Retinal pigment epithelial cell (primary cell): ENCODE measurements at regions not wholly inside any gene's neighbourhood (a gene's known extent, or its start where the extent isn't known, plus 50 kb on each side); places are given as distances from the start of the nearest gene placed in this dataset.

Experiments used
- DNase-seq: peaks from one replicate; pipeline ENCODE4 v3.0.0-alpha.2; 2010; ENCODE audit warnings: low read depth
- H3K4me3 ChIP-seq: 2 replicates; pipeline ENCODE4 v1.5.1; 2011; ENCODE audit warnings: mild to moderate bottlenecking, low read length, control low read depth, moderate library complexity
- TF ChIP-seq, protein P1 (sequence below): conservative IDR thresholded peaks from 2 replicates; pipeline ENCODE4 v1.5.1; 2011; ENCODE audit warnings: low read depth, low read length, control low read depth, inconsistent platforms

DNA sequence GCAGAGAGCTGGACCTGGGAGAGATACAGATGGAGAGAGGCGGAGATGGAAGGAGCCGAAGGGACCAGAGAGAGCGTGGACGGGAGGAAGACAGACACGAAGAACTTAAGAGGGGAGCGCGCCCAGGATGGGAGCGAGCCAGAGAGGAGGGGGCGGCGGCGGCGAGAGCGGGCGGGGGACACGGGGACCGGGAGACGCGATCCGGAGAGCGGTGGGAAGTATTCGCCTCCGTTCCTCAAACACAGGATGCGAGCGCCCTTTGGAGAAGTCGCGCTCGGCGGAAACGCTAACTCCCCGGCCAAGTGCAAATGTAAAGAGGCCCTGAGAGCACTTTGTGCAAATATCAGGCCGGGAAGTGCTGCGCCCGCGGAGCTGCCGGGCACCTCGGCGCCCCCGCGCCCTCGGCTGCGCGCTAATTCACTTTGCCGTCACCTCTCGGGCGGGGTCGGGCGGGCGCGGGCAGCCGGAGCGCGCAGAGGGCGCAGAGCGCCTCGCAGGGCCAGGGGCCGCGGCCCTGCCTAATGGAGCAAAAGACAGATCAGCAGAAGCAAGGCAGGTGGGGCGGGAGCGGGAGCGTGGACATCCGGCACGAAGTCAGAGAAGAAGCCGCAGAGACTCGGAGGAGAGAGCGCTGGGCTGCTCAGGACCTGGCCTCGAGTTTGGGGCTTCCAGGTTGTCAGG, 281.2 kb downstream of the RRAGC start:
- no peak overlapping the region for H3K4me3 ChIP-seq
- DNase-seq: no peak
- TF ChIP-seq, protein P1, sequence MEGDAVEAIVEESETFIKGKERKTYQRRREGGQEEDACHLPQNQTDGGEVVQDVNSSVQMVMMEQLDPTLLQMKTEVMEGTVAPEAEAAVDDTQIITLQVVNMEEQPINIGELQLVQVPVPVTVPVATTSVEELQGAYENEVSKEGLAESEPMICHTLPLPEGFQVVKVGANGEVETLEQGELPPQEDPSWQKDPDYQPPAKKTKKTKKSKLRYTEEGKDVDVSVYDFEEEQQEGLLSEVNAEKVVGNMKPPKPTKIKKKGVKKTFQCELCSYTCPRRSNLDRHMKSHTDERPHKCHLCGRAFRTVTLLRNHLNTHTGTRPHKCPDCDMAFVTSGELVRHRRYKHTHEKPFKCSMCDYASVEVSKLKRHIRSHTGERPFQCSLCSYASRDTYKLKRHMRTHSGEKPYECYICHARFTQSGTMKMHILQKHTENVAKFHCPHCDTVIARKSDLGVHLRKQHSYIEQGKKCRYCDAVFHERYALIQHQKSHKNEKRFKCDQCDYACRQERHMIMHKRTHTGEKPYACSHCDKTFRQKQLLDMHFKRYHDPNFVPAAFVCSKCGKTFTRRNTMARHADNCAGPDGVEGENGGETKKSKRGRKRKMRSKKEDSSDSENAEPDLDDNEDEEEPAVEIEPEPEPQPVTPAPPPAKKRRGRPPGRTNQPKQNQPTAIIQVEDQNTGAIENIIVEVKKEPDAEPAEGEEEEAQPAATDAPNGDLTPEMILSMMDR: no peak

DNA sequence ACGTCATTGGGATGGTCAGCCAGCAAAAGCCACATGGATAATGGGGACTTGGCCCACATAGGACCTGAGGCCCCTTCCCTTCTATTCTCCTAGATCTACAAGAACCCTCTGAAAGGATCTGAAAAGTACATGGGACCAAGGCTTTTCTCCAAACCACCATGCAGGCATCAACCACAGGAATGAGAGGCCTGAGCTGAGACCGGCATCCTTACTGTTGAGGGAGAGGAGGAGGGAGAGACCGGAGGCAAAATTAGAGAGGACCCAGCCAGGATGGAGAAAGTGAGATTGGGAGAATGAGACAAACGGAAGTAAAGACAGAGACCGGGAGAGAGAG, 281.7 kb downstream of the RRAGC start:
- H3K4me3 ChIP-seq: no peak overlapping the region
- no peak for DNase-seq
- TF ChIP-seq, protein P1: no peak

DNA sequence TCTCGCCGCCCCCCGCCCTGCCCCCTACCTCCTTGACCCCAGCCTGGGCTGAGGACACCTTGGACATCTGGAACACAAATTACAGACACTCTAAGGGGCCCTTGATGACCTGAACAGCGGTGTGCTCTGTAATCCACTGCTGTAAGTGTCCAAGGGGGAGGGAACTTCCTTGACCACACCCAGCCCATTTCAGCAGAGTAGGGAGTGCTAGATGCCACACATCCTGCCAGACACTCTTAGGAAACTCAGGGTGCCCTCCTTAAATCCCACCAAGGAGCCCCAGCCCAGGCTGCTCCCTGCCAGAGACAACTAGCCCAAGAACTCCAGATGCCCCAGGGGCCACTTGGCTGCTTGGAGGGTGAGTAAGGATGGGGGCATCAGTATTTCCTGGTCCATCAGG, 282.2 kb downstream of the RRAGC start:
- DNase-seq: no peak
- H3K4me3 ChIP-seq: no peak overlapping the region
- TF ChIP-seq, protein P1: no peak

DNA sequence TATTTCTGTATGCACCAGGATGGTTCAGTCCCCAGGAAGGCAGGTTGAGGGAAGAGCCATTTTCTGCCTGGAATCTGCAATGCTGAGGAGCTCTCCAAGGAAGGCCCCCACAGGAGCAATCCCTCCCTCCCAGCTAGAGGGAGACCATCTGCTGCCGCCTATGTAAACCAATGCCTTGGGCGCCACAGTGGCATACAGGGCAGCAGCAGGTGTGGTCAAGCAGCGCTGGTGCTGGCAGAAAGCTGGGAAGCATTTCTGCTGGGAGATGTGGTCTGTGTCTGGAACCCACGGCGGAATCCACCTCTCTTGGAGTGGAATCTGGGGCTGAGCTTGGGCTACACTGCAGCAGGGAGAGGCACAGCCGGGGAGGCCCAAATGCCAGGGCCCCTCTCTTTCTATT, 283.3 kb downstream of the RRAGC start:
- DNase-seq: no peak
- TF ChIP-seq, protein P1: no peak

DNA sequence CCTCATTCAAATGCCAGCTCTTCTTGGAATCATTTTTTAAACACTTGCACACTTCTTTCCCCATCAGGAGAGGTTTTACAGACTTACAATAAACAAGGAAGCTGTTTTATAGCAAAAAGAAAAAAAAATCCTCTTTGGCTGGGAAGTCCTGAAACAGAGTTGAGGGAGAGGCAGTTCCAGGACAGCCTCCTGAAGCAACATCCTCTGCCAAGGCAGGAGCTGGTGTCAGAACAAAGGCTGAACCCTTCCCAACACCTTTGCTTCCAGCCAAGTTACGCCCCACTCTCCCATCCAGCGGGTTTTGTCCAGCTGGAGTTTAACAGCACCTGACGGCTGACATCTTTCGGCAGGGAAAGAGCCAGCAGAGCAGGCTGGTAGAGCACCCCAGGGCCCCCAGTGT, 287.8 kb downstream of the RRAGC start:
- no peak overlapping the region for H3K4me3 ChIP-seq
- TF ChIP-seq, protein P1: no peak
- no peak for DNase-seq

More for the DNA sequence above, 283.3 kb downstream of the RRAGC start:
- H3K4me3 ChIP-seq: no peak overlapping the region

DNA sequence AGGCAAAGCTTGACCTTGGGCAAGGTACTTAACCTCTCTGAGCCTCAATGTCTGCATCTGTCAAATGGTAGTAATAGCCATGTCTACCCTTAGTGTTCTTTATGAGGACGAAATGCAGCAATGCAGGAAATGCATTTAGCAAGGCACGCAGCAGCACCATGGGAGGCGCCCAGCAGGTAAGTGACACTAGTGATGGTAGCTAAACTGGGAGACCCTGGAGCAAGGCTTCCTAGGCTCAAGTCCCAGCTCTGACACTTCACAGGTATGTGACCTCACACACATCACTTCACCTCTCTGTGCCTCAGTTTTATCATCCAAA, 289.0 kb downstream of the RRAGC start:
- no peak overlapping the region for H3K4me3 ChIP-seq
- DNase-seq: no peak
- TF ChIP-seq, protein P1: no peak

DNA sequence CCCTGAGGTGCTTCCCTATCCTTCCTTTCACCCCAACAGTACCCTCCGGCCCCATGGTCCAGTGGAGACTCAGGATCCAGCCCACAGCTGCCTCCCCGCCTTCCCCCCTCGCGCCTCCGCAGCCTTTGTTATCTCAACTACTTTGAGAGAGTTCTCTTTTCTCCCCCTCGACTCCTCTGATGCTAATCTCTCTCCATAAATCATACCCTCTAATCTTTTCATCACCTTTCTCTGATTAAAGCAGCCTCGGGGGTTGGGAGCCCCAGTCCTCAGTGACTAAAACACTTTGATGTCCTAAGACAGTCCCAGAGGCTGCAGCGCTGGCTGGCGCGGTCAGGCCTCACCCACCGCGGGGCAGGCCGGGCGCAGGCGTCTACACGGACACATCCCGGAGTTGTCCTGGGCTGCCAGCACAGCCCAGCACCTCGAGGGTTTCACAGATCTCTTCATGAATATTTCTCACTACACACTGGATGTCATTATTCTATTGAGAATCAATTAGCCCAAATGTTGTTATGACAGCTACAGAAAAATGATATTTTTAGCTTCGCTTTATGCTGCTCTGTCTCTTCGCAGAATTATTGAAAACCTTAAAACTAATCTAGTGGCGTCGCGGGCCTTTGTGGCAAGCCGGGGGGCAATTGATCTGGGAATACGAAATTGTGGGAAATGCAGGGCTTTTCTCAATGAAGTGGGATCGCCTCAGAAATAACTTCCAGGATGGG, 289.5 kb downstream of the RRAGC start:
- TF ChIP-seq, protein P1: no peak
- no peak for DNase-seq
- H3K4me3 ChIP-seq: no peak overlapping the region
